ENCODE measurements at regions not wholly inside any gene's neighbourhood (a gene's known extent, or its start where the extent isn't known, plus 50 kb on each side); places are given as distances from the start of the nearest gene placed in this dataset.

DNA sequence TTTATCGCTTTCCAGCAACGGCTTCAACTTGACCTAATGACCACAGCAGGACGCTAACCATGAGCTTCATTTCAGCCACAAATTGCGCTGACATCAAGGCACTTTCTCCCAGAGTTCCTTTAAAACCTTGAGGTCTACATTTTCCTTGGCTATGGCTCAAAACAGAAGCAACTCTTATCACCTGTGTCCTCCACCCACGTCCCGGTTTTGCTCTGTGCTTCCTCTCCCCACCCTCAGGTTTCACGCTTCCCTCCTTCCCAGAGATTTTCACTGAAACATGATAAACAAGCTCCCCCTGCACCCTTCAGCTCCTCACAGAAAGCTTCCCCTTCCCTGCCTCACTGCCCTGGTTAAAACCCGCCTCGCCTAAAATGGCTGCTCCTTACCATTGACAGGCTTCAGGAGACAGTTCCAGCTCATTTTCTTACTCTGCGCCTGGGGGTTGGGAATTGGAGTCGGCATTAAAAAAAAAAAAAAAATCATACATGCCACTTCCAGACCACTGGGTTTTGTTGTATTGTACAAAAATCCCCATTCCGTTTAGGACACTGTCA is 229.5 kb downstream of the UBE3D start:
- no peak for DNase-seq

- no peak for DNase-seq
These were observed 225.1 kb downstream of the UBE3D start for GRCh38 chr6:82840571-82840970.

- no peak for DNase-seq
These were observed 224.3 kb downstream of the UBE3D start for GRCh38 chr6:82841309-82841708.
